Coronary artery (tissue), 2 donors: ENCODE measurements at regions not wholly inside any gene's neighbourhood (a gene's known extent, or its start where the extent isn't known, plus 50 kb on each side); places are given as distances from the start of the nearest gene placed in this dataset.

Experiments
- DNase-seq: peaks from one replicate; pipeline ENCODE4 v3.0.0-alpha.2; 2017; ENCODE audit warnings: low spot score
- H3K27ac ChIP-seq, 2 donors: fragments of 200-600 bp; sonication (generic); one replicate each; pipeline ENCODE4 v1.5.1; 2016 to 2019
- H3K4me3 ChIP-seq: fragments of 200-600 bp; sonication (generic); 2 replicates; pipeline ENCODE4 v1.5.1; 2016; ENCODE audit warnings: mild to moderate bottlenecking, moderate library complexity
- CTCF ChIP-seq: fragments of 200-600 bp; sonication (generic); IDR thresholded peaks from one replicate; pipeline ENCODE4 v1.5.1; 2019; ENCODE audit warnings: antibody characterized with exemption

- TF ChIP-seq CTCF = no peak
- Histone ChIP-seq H3K4me3 (no peak overlapping the region), H3K27ac (no peak overlapping the region)
- no peak for DNase-seq
Observed at GRCh38 chr1:181295217-181295616, 188.1 kb upstream of the CACNA1E start.

GRCh38 chr1:181296180-181296579 is 187.1 kb upstream of the CACNA1E start:
- Histone ChIP-seq H3K27ac (no peak overlapping the region), H3K4me3 (no peak overlapping the region)
- TF ChIP-seq CTCF = no peak
- DNase-seq = no peak

- TF ChIP-seq CTCF = no peak
- DNase-seq = no peak
- Histone ChIP-seq H3K27ac (no peak overlapping the region), H3K4me3 (no peak overlapping the region)
Observed at GRCh38 chr1:181308098-181308497, 175.2 kb upstream of the CACNA1E start.

GRCh38 chr1:181310560-181310959 is 172.8 kb upstream of the CACNA1E start:
- no peak for TF ChIP-seq CTCF

GRCh38 chr1:181312946-181313345 is 170.4 kb upstream of the CACNA1E start:
- H3K27ac ChIP-seq = no peak overlapping the region
- no peak overlapping the region for H3K4me3 ChIP-seq
- no peak for TF ChIP-seq CTCF
- DNase-seq = no peak

More at GRCh38 chr1:181310560-181310959, 172.8 kb upstream of the CACNA1E start:
- H3K27ac ChIP-seq = no peak overlapping the region
- DNase-seq = no peak
- H3K4me3 ChIP-seq = no peak overlapping the region

GRCh38 chr1:181313466-181313865 is 169.9 kb upstream of the CACNA1E start:
- DNase-seq = no peak
- Histone ChIP-seq H3K4me3 (no peak overlapping the region), H3K27ac (no peak overlapping the region)
- TF ChIP-seq CTCF = no peak

- no peak for TF ChIP-seq CTCF
- Histone ChIP-seq H3K27ac (no peak overlapping the region), H3K4me3 (no peak overlapping the region)
- DNase-seq = no peak
Observed at GRCh38 chr1:181314010-181314409, 169.3 kb upstream of the CACNA1E start.
